Endothelial cell of umbilical vein (primary cell): ENCODE measurements at regions not wholly inside any gene's neighbourhood (a gene's known extent, or its start where the extent isn't known, plus 50 kb on each side); places are given as distances from the start of the nearest gene placed in this dataset.

Experiments
- BruUV-seq: library from RNA; stranded (reverse); fragments of 400-500 nt; replicated peaks from 2 replicates; lab custom pipeline; 2021; lab: Mats Ljungman, UMichigan
- CTCF ChIA-PET: fragments of 300-600, 350-600 bp; sonication (Branson Sonifier 250); formaldehyde crosslinking; loops from one replicate; lab custom pipeline; 2021; ENCODE audit warnings: antibody characterized with exemption, inconsistent platforms; lab: Charles Lee
- POLR2A ChIA-PET: fragments of 300-600, 350-600 bp; sonication (Branson Sonifier 250); formaldehyde crosslinking; loops from one replicate; lab custom pipeline; 2021; ENCODE audit warnings: antibody characterized with exemption, inconsistent platforms; lab: Charles Lee
- DNase-seq: peaks from one replicate; pipeline ENCODE4 v3.0.0-alpha.2; 2011; ENCODE audit warnings: low read depth, low spot score
- FAIRE-seq: peaks from 2 replicates; lab custom pipeline; 2011; peaks lifted over from hg19 to GRCh38; lab: Jason Lieb, UNC
- H2AFZ ChIP-seq: 2 replicates; pipeline ENCODE4 v1.6.0; 2012; ENCODE audit warnings: low read depth, low read length, control low read depth, inconsistent platforms
- H3K27ac ChIP-seq: 2 replicates; pipeline ENCODE4 v1.5.1; 2011; ENCODE audit warnings: low read depth, mild to moderate bottlenecking, control low read depth, low read length, moderate library complexity; ENCODE audit not compliant: insufficient read depth
- H3K27me3 ChIP-seq, 2 experiments: 2 replicates each; pipeline versions ENCODE4 v1.6.0 to v1.6.1; 2011; ENCODE audit warnings: low read length in 2 of 2, mixed read lengths in 1 of 2; ENCODE audit not compliant: control insufficient read depth in 2 of 2, insufficient read depth in 2 of 2
- H3K36me3 ChIP-seq, 2 experiments: 2 replicates in 1 of 2; 3 replicates in 1 of 2; pipeline ENCODE4 v1.5.1; 2011; ENCODE audit warnings: low read length in 2 of 2, mild to moderate bottlenecking in 1 of 2, moderate library complexity in 1 of 2; ENCODE audit not compliant: control insufficient read depth in 2 of 2, insufficient read depth in 2 of 2; ENCODE audit errors: extremely low read depth in 1 of 2
- H3K4me1 ChIP-seq: 3 replicates; pipeline ENCODE4 v1.5.1; 2011; ENCODE audit warnings: mild to moderate bottlenecking, low read length; ENCODE audit not compliant: control insufficient read depth, insufficient read depth; ENCODE audit errors: extremely low read depth
- H3K4me2 ChIP-seq: 2 replicates; pipeline ENCODE4 v1.6.1; 2011; ENCODE audit warnings: low read length, control low read depth, mixed read lengths; ENCODE audit not compliant: insufficient read depth
- H3K4me3 ChIP-seq, 3 experiments: fragments of 200-600 bp in 1 of 3; sonication (generic), shearing (Covaris generic) in 1 of 3; replicated peaks in 1 of 3; 2 replicates each; pipeline ENCODE4 v1.5.1; 2011 to 2016; ENCODE audit warnings: control low read depth in 3 of 3, low read length in 3 of 3, mild to moderate bottlenecking in 2 of 3, inconsistent platforms in 1 of 3, low read depth in 1 of 3, moderate library complexity in 1 of 3; ENCODE audit not compliant: insufficient read depth in 1 of 3
- H3K79me2 ChIP-seq: 2 replicates; pipeline ENCODE4 v1.6.0; 2012; ENCODE audit warnings: low read length, inconsistent platforms; ENCODE audit not compliant: control insufficient read depth, insufficient read depth
- H3K9ac ChIP-seq: replicated peaks from 2 replicates; pipeline ENCODE3; 2011; ENCODE audit warnings: low read length, control low read depth; ENCODE audit not compliant: insufficient read depth; ENCODE audit errors: extremely low read depth
- H3K9me1 ChIP-seq: replicated peaks from 3 replicates; pipeline ENCODE4 v1.6.0; 2011; ENCODE audit warnings: mild to moderate bottlenecking, low read length; ENCODE audit not compliant: control insufficient read depth, insufficient read depth; ENCODE audit errors: extremely low read depth
- H3K9me3 ChIP-seq: replicated peaks from 2 replicates; pipeline ENCODE4 v1.5.1; 2012; ENCODE audit warnings: low read length, inconsistent platforms; ENCODE audit not compliant: control insufficient read depth, insufficient read depth
- H4K20me1 ChIP-seq: replicated peaks from 2 replicates; pipeline ENCODE3; 2011; ENCODE audit warnings: mild to moderate bottlenecking, low read length; ENCODE audit not compliant: control insufficient read depth, insufficient read depth; ENCODE audit errors: extremely low read depth
- EZH2 ChIP-seq: IDR thresholded peaks from 2 replicates; pipeline ENCODE4 v1.6.1; 2012; ENCODE audit warnings: borderline replicate concordance, low read depth, mild to moderate bottlenecking, moderate library complexity, low read length, inconsistent platforms; ENCODE audit not compliant: severe bottlenecking
- FOS ChIP-seq: IDR thresholded peaks from 2 replicates; pipeline ENCODE4 v1.6.1; 2011; ENCODE audit warnings: mild to moderate bottlenecking, low read length, moderate library complexity, borderline replicate concordance; ENCODE audit not compliant: insufficient read depth
- GATA2 ChIP-seq: IDR thresholded peaks from 2 replicates; pipeline ENCODE4 v1.7.0; 2011; ENCODE audit warnings: low read depth, mild to moderate bottlenecking, moderate library complexity, mixed read lengths, low read length; ENCODE audit not compliant: insufficient read length, insufficient read depth
- JUN ChIP-seq: IDR thresholded peaks from 2 replicates; pipeline ENCODE4 v1.6.1; 2011; ENCODE audit warnings: borderline replicate concordance, low read depth; ENCODE audit not compliant: insufficient read length, insufficient read depth
- MYC ChIP-seq: IDR thresholded peaks from one replicate; pipeline ENCODE4 v1.6.1; 2011; ENCODE audit warnings: mild to moderate bottlenecking, low read depth, low read length
- POLR2A ChIP-seq: IDR thresholded peaks from 2 replicates; pipeline ENCODE4 v1.6.1; 2012; ENCODE audit warnings: low read depth, mild to moderate bottlenecking, control low read depth, low read length
- POLR2AphosphoS5 ChIP-seq: IDR thresholded peaks from 2 replicates; pipeline ENCODE4 v1.6.1; 2012; ENCODE audit warnings: low read depth, mild to moderate bottlenecking, control low read depth, low read length, moderate library complexity; ENCODE audit not compliant: insufficient read depth
- dilution Hi-C: fragments of 300-500 bp; cut with MboI; formaldehyde crosslinking; loops from one replicate; pipeline ENCODE4 v1.15.0; 2019; ENCODE audit warnings: low sequenced_read_pairs; ENCODE audit not compliant: extremely low pct_ligation_motif_present
- intact Hi-C: fragments of 100-400 bp; cut with micrococcal nuclease; formaldehyde crosslinking; loops from one replicate; pipeline ENCODE4 v1.10.0; 2022
- TF ChIP-seq, protein P1 (sequence below): IDR thresholded peaks from 2 replicates; pipeline ENCODE4 v1.6.1; 2011; ENCODE audit not compliant: insufficient read depth, insufficient read length
- TF ChIP-seq, protein P2 (sequence below), 2 donors: IDR thresholded peaks; 1 replicate in 1 of 2; 2 replicates in 1 of 2; pipeline ENCODE4 v1.5.1; 2011; ENCODE audit warnings: low read length in 2 of 2, mild to moderate bottlenecking in 2 of 2, moderate library complexity in 2 of 2, control low read depth in 1 of 2, inconsistent platforms in 1 of 2, low read depth in 1 of 2; ENCODE audit not compliant: insufficient read depth in 1 of 2; ENCODE audit errors: extremely low read depth in 1 of 2

DNA sequence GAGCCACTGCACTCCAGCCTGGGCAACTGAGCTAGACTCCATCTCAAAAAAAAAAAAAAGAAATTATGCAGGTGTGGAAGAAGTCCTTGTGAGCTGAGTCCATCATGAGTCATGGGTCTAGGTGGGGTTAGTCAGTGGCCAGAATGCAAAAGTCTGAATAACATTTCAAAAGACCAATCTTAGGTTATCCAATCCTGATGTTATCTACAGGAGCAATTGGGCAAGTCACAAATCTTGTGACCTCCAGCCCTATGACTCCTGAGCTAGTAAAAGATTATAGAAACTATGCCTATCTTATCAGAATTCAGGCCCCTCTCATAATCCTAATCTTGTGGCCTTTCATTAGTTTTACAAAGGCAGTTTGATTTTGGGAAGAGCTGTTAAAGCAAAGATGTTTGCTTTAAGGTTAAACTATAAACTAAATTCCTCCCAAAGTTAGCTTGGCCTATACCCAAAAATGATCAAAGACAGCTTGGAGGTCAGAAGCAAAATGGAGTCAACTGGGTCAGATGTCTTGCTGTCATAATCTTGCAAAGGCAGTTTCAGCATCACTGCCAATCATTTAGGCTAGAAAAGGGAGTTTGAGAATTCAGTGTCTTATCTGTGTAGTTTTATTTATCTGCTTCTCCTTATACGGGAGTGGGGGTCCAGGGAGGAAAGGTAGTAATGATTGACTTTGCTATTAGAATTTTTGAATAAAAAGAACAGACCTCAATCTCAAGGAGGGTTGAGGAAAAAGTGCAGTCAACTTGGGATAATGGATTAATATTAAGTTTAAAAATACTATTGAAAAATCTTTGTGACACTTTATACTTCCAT, 71.2 kb upstream of the TRIM24 start:
- Histone ChIP-seq H3K4me3 (no peak overlapping the region), H3K9me1 (no peaks in the 10 kb centered on the region), H3K27me3 (no peaks in the 10 kb centered on the region), H3K79me2 (no peaks in the 10 kb centered on the region), H3K9ac (no peak overlapping the region), H3K27ac (no peak overlapping the region), H3K4me2 (no peak overlapping the region), H3K9me3 (no peaks in the 10 kb centered on the region), H3K36me3 (no peaks in the 10 kb centered on the region), H2AFZ (no peak overlapping the region), H4K20me1 (no peaks in the 10 kb centered on the region), H3K4me1 (no peaks in the 10 kb centered on the region)
- DNase-seq (no peak), FAIRE-seq (no peak)
- no TSS peak for BruUV-seq
- intact Hi-C loops, result no loop called here
- CTCF ChIA-PET, result interaction anchor here (1.5 kb wide), 1 partner anchor 227 kb away, joined by 4 read pairs; no protein-coding TSS in a partner anchor
- dilution Hi-C loops, result no loop called here
- POLR2A ChIA-PET, result no interaction called here
- no peak for TF ChIP-seq EZH2
- TF ChIP-seq MYC, result no peak
- no peak for TF ChIP-seq POLR2AphosphoS5
- TF ChIP-seq, protein P1, sequence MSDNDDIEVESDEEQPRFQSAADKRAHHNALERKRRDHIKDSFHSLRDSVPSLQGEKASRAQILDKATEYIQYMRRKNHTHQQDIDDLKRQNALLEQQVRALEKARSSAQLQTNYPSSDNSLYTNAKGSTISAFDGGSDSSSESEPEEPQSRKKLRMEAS, result no peak
- TF ChIP-seq FOS, result no peak
- TF ChIP-seq GATA2, result no peak
- TF ChIP-seq, protein P2, sequence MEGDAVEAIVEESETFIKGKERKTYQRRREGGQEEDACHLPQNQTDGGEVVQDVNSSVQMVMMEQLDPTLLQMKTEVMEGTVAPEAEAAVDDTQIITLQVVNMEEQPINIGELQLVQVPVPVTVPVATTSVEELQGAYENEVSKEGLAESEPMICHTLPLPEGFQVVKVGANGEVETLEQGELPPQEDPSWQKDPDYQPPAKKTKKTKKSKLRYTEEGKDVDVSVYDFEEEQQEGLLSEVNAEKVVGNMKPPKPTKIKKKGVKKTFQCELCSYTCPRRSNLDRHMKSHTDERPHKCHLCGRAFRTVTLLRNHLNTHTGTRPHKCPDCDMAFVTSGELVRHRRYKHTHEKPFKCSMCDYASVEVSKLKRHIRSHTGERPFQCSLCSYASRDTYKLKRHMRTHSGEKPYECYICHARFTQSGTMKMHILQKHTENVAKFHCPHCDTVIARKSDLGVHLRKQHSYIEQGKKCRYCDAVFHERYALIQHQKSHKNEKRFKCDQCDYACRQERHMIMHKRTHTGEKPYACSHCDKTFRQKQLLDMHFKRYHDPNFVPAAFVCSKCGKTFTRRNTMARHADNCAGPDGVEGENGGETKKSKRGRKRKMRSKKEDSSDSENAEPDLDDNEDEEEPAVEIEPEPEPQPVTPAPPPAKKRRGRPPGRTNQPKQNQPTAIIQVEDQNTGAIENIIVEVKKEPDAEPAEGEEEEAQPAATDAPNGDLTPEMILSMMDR (IDR thresholded peaks at IDR 0.05; ENCODE audit: extremely low read depth in 1 of 2, insufficient read depth in 1 of 2, low read depth in 1 of 2, low read length in 2 of 2), result no peak
- TF ChIP-seq JUN, result no peak
- TF ChIP-seq POLR2A, result no peak
